NCI-H446 treated with DMSO at 0.1 percent for 48 hours (cell line): ENCODE measurements at regions not wholly inside any gene's neighbourhood (a gene's known extent, or its start where the extent isn't known, plus 50 kb on each side); places are given as distances from the start of the nearest gene placed in this dataset.
"Not testable (repeated sequence)": the region's sequence is repeated elsewhere in the genome, so short reads cannot be mapped to it uniquely, and the experiment has no call there.

ENCODE experiments used
- DNase-seq: peaks from one replicate; lab custom pipeline; 2025; lab: John Stamatoyannopoulos, UW

- not testable (repeated sequence) for DNase-seq
Measured at GRCh38 chr1:245102149-245102548, 52.6 kb upstream of the KIF26B start.

DNA sequence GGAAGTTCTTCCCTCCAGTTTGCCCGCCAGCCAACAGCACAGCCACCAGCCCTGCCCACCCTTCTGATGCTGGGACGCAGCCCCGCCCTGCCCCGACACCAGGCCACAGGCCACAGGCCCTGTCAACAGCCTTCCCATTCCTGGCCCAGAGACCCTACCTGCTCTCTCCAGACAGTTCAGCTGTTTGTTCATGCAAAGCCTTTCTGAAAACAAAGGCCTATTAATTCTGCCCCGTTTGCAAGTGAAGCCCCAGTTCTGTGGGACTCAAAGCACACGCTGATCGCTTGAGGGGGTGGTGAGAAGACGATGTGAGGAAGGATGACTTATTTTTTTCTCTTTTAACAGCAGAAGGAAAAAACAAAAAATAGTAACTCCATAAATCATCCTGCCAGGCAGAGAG lies 55.4 kb upstream of the KIF26B start:
- DNase-seq, result no peak

DNA sequence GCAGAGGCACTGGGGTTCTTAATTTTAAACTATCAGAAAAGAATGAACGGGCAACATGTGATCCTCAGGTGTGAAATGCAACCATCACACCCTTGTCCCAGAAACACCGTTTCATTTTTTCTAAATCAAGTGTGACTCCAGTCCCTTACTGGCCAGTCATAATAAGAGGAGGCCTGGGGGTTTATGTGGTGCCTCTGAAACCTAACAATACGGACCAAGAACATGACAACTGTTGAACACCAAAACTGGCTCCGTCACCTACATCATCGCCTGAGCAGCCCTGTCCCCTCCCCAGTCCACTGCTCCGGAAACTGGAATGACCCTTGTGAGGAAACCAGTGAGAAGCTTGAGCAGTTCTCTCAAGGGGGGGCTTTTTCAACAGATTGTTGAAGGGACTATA lies 55.9 kb upstream of the KIF26B start:
- no peak for DNase-seq

DNA sequence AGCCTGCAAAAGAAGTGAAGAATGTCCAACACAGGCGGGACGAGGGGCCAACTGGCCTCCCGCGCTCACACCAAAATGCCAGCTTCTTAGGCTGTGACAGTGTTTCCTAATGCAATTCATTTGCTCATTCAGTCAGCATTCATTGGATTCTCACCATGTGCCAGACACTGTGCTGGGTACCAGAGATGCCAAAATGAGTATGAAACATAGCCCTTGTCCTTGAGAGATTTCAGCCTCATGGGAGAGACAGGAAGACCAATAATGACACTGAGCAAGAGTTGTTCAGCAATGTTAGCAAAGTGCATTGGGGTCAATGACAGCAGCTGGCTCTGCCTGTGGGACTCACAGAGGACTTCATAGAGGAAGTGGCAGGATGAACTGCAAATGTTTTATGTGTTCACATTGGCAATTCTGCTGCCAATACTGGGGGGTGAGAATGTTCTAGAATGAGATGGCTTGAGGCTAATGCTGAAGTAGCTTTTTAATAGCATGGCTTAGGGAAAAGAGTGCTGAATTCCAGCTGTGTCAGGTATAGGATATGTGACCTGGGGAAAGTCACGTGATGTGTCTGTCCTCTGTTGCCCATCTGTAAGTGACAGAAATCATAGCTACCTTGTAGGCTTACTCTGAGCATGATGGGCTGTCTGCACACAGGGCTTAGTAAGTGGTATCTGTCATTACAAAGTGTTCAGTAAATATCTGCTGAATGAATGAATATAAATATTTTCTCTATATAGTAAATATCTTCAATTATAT lies 58.3 kb upstream of the KIF26B start:
- DNase-seq, result no peak

DNA sequence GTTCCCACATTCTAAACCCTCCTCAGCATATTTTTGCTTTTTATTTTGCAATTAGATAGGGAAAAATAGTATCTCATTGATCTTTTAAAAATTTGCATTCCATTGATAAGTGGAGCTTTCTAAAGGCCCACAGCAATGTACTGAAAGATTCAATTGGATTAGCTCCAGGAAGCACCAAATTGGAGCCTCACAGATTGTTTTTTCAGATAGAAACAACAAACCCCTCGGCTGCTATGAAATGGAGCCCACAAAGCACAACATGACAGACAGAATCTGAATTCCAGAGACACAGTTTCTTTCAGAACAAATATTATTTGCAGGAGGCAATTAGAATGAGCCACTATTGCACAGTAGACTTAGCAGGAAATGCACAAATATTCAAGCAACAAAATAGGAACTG lies 58.9 kb upstream of the KIF26B start:
- no peak for DNase-seq

DNA sequence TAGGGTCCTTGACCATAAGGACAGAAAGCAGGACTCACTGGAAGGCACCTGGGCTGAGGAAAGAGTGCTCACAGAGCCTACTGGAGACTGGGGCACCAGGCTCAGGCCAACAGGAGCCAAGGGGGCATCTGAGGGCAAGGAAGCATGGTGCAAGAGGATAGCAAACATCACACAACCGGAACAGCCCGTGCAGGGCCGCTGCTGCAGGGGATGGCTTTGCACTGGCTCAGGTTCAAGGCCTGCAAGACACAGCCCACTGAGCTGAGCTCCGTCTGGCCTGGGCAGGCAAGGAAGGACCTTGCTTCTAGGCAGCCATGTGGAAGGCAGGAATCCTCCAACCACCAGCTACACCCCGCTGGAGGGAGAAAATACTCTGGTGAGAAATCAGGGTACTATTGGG lies 59.8 kb upstream of the KIF26B start:
- DNase-seq, result no peak

DNA sequence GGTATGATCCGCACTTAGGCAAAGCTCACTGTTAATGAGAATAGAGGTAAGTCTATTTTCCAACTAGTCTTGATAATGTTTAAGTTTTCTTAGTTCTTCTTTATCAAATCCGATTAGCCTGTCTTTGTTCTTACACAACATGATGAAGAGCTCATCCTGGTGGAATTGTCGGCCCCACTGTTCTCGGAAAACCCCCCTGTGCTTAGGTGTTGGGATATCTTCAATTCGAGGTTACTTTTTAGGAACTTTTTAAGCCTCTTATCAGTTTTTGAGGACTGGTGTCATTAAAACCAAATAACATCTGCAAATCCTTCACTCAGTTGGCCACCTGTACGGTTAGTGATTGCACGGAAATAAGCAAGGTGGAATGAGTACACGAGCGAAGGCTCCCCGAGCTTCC lies 60.7 kb upstream of the KIF26B start:
- no peak for DNase-seq

DNA sequence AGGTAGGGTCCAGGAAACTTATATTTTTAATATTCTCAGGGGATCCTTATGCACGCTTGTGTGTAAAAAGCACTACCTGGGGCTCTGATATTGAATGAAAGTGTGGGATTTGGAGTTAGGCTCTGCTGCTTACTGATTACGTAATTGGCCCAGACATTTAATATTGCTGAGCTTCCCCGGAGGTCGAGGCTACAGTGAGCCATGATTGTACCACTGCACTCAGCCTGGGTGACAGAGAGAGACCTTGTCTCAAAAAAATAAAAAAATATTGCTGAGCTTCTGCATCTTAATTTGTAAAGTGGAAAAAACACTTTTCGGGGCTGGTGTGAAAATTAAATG lies 62.2 kb upstream of the KIF26B start:
- no peak for DNase-seq

DNA sequence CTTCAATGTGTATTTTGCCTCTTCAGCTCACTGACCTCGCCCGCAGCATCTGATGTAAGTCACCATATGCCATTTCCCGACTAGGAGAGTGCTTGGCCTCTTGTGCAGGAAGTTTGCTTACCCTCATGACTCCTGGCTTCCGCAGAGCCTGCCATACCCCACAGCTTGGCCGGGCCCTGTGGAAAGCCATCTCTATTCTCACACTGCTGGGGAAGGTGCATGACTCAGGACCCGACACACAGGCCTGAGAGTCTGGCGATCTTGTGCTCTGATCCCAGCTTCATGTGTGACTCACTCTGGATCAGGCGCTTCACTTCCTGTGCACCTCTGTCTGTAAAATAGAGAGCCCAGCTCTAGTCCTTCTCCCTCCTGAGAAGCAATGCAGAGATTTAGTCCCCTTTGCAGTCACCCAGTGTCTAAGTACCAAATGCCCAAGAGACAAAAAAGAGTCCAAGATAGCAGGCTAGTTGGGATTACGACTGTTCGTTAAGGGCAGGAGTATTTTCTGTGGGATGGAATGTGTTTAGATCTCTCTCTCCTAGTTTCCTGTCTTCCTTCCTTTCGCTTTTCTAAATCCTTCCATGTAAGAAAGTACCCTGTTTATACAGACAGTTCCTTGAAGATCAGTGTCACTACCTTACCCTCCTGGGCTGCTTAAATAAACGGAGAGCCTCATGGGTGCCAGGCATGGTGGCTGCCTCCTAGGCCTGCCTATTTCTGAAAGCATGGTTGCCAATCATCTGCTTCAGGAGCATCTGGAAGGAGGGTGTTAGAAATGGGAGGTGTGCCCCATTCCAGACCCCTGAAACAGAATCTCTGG lies 62.8 kb upstream of the KIF26B start:
- no peak for DNase-seq

DNA sequence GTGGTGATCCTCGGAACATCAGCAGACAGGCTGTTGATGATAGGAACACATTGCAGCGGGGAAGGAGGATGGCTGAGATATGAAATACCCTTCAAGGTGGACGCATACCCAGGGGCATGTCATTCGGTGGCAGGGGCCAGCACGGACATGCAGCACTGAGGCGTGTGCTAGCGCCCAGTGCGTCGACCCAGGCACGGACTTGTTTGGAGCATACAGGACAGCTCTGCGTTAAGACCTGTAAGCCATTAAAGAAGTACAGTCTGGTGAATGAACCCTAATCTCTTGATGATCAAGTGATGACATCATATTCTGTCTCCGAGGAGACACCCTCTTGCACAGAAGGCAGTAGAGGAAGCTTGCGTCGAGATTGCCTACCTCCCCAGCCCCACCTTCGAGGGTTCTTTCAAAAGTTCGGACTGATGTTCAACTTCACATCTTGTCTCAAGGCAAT lies 63.6 kb upstream of the KIF26B start:
- DNase-seq, result no peak

DNA sequence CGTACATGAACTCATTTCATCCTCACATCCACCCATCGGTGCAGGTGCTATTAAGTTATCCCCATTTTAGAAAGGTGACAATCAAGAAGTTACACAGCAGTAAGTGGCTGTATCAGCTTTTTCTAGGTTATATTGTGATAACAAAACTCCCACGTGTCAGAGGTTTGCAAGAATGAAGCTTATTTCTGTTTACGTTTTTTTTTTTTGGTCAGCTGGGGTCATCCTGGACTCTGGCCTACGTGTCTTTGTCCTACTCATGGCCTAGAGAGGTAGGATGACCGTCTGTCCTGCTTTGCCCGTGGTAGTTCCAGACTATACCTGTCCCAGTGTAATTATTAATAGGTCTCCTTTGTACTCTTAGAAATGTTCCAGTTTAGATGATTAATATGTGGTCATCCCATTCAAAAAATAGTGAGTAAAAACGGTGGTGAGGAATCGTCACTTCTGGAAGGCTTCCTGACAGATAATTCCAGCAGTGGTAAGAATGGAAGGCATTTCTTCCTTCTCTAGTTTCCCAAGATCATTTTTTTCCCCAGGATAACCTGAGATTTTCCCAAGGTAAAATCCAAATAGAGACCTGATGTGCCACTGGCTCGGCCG lies 64.2 kb upstream of the KIF26B start:
- no peak for DNase-seq

DNA sequence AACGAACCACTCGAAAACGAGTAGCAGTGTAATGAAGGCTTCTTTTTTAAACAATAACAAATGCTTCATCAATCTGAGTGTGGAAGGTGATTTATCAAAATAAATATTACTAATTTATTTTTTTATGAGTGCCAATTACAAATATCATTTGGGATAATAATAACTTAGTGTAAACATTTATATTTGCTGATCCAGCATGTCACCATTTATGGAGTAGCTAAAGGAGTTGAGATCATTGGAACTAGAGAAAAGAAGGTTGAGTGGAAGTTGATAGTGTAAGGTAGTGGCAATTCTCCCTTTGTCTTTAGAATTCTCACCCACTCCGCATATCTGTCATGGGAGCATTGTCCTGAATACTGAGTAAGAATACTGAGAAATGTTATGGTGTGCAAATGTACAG lies 67.1 kb upstream of the KIF26B start:
- DNase-seq, result no peak

- no peak for DNase-seq
Measured at GRCh38 chr1:245086389-245086969, 68.3 kb upstream of the KIF26B start.

- DNase-seq, result no peak
Measured at GRCh38 chr1:245085508-245086095, 69.2 kb upstream of the KIF26B start.

- no peak for DNase-seq
Measured at GRCh38 chr1:245084551-245084950, 70.2 kb upstream of the KIF26B start.

DNA sequence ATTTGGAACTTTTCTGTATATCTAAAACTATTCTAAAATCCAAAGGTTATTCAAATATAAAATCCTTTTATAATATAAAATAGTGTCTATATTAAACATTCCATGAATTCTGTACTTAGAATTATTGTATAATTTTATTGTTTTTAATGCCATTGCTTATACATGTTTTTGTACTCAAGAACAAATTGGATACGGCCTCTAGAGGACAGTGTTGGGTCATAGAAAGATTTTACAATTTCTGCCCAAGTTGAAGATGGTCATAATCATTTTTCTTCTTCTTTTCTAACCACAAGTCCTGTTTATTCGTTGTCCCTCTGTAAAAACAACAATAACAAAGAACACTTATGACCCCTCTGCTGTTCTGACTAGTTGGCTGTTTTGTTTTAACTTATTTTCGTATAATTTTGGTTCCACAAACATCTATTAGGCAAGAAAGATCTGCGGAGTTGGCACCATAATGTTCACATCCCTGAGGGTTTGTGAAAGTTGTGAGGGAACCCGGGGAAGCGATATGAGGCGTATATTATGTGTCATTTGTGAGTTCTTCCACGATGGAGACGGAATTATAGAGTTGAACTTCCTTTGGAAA lies 75.7 kb upstream of the KIF26B start:
- DNase-seq, result no peak

- no peak for DNase-seq
Measured at GRCh38 chr1:245074898-245075297, 79.9 kb upstream of the KIF26B start.

DNA sequence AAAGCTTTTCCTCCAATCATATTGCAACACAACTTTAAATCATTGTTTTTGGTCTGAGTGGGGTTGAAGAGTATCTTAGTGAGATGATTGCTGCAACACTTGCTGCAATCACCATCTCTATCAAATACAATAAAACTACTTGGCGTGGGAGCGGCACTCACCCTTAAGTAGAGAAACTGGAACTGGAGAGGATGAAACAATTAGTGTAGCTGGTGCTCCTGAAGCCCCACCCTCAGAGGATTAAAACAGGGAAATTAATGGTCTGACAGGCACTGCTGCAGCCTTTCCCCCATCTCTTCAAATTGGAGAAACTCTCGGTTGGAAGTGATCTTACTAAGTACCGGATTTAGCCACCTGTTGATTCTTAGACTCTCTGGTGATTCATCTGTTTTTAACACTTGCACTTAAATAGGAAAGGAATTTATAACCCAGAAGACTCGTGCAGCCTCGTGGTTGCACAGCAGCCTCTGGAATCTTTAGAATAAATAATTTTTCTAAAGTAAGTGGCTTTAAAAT lies 80.5 kb upstream of the KIF26B start:
- DNase-seq, result no peak

DNA sequence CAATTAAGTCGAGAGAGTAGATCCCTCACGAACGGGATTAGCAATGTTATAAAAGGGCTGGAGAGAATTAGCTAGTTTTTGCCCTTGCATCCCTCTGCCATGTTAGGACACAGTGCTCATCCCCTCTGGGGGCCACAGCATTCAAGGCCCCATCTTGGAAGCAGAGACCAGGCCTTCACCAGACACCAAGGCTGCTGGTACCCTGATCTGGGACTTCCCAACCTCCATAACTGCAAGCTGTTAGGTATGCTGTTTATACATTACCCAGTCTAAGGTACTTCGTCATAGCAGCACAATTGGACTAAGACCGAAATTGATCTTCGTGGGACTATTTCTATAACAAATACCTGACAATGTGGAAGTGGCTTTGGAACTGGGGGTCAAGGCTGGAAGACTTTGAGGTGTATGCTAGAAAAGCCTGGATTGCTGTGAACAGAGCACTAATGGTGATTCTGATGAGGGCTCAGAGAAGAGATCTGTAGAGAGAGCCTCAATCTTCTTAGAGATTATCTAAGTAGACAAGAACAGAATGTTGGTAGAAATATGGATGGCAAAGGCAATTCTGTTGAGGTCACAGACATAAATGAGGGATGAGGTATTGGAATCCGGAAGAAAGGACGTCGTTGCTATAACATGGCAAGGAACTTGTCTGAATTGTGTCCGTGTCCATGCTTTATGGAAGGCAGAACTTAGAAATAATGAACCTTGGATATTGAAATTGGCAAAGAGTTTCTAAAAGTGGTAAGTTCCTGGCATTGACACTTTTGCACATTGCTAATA lies 83.8 kb upstream of the KIF26B start:
- no peak for DNase-seq

GRCh38 chr1:245067257-245067656 lies 87.5 kb upstream of the KIF26B start:
- DNase-seq, result no peak

DNA sequence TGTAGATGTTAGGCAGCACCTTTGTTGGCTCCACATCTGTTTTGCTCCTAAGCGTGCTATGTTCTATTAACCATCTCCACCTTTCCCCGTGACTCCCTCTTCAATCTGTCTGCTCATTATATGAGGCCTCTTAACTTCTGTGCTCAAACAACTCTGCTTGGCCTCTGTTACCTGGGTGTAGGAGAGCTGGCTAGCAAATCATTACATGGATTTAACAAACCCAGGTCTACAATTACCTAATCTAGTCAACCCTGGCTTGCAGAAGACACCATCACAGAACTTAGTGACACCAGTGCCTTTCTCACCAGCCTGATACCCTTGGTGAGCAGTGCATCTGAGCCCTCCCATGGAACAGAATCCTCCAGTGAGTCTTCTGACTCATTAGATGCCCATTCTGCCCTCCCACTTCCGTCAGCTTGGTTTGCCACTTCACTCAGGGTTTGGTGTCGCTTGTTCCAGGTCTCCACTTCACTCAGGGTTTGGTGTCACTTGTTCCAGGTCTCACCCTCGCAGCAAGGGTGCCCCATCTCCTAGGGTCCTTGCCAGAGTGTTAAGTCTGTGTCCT lies 92.0 kb upstream of the KIF26B start:
- no peak for DNase-seq
